Endothelial cell of umbilical vein (primary cell): ENCODE measurements at regions not wholly inside any gene's neighbourhood (a gene's known extent, or its start where the extent isn't known, plus 50 kb on each side); places are given as distances from the start of the nearest gene placed in this dataset.

Source experiments
- BruUV-seq: library from RNA; stranded (reverse); fragments of 400-500 nt; replicated peaks from 2 replicates; lab custom pipeline; 2021; lab: Mats Ljungman, UMichigan
- CTCF ChIA-PET: fragments of 300-600, 350-600 bp; sonication (Branson Sonifier 250); formaldehyde crosslinking; loops from one replicate; lab custom pipeline; 2021; ENCODE audit warnings: antibody characterized with exemption, inconsistent platforms; lab: Charles Lee
- POLR2A ChIA-PET: fragments of 300-600, 350-600 bp; sonication (Branson Sonifier 250); formaldehyde crosslinking; loops from one replicate; lab custom pipeline; 2021; ENCODE audit warnings: antibody characterized with exemption, inconsistent platforms; lab: Charles Lee
- DNase-seq: peaks from one replicate; pipeline ENCODE4 v3.0.0-alpha.2; 2011; ENCODE audit warnings: low read depth, low spot score
- FAIRE-seq: peaks from 2 replicates; lab custom pipeline; 2011; peaks lifted over from hg19 to GRCh38; lab: Jason Lieb, UNC
- H2AFZ ChIP-seq: 2 replicates; pipeline ENCODE4 v1.6.0; 2012; ENCODE audit warnings: low read depth, low read length, control low read depth, inconsistent platforms
- H3K27ac ChIP-seq: 2 replicates; pipeline ENCODE4 v1.5.1; 2011; ENCODE audit warnings: low read depth, mild to moderate bottlenecking, control low read depth, low read length, moderate library complexity; ENCODE audit not compliant: insufficient read depth
- H3K27me3 ChIP-seq, 2 experiments: 2 replicates each; pipeline versions ENCODE4 v1.6.0 to v1.6.1; 2011; ENCODE audit warnings: low read length in 2 of 2, mixed read lengths in 1 of 2; ENCODE audit not compliant: control insufficient read depth in 2 of 2, insufficient read depth in 2 of 2
- H3K36me3 ChIP-seq, 2 experiments: 2 replicates in 1 of 2; 3 replicates in 1 of 2; pipeline ENCODE4 v1.5.1; 2011; ENCODE audit warnings: low read length in 2 of 2, mild to moderate bottlenecking in 1 of 2, moderate library complexity in 1 of 2; ENCODE audit not compliant: control insufficient read depth in 2 of 2, insufficient read depth in 2 of 2; ENCODE audit errors: extremely low read depth in 1 of 2
- H3K4me1 ChIP-seq: 3 replicates; pipeline ENCODE4 v1.5.1; 2011; ENCODE audit warnings: mild to moderate bottlenecking, low read length; ENCODE audit not compliant: control insufficient read depth, insufficient read depth; ENCODE audit errors: extremely low read depth
- H3K4me2 ChIP-seq: 2 replicates; pipeline ENCODE4 v1.6.1; 2011; ENCODE audit warnings: low read length, control low read depth, mixed read lengths; ENCODE audit not compliant: insufficient read depth
- H3K4me3 ChIP-seq, 3 experiments: fragments of 200-600 bp in 1 of 3; sonication (generic), shearing (Covaris generic) in 1 of 3; replicated peaks in 1 of 3; 2 replicates each; pipeline ENCODE4 v1.5.1; 2011 to 2016; ENCODE audit warnings: control low read depth in 3 of 3, low read length in 3 of 3, mild to moderate bottlenecking in 2 of 3, inconsistent platforms in 1 of 3, low read depth in 1 of 3, moderate library complexity in 1 of 3; ENCODE audit not compliant: insufficient read depth in 1 of 3
- H3K79me2 ChIP-seq: 2 replicates; pipeline ENCODE4 v1.6.0; 2012; ENCODE audit warnings: low read length, inconsistent platforms; ENCODE audit not compliant: control insufficient read depth, insufficient read depth
- H3K9ac ChIP-seq: replicated peaks from 2 replicates; pipeline ENCODE3; 2011; ENCODE audit warnings: low read length, control low read depth; ENCODE audit not compliant: insufficient read depth; ENCODE audit errors: extremely low read depth
- H3K9me1 ChIP-seq: replicated peaks from 3 replicates; pipeline ENCODE4 v1.6.0; 2011; ENCODE audit warnings: mild to moderate bottlenecking, low read length; ENCODE audit not compliant: control insufficient read depth, insufficient read depth; ENCODE audit errors: extremely low read depth
- H3K9me3 ChIP-seq: replicated peaks from 2 replicates; pipeline ENCODE4 v1.5.1; 2012; ENCODE audit warnings: low read length, inconsistent platforms; ENCODE audit not compliant: control insufficient read depth, insufficient read depth
- H4K20me1 ChIP-seq: replicated peaks from 2 replicates; pipeline ENCODE3; 2011; ENCODE audit warnings: mild to moderate bottlenecking, low read length; ENCODE audit not compliant: control insufficient read depth, insufficient read depth; ENCODE audit errors: extremely low read depth
- EZH2 ChIP-seq: IDR thresholded peaks from 2 replicates; pipeline ENCODE4 v1.6.1; 2012; ENCODE audit warnings: borderline replicate concordance, low read depth, mild to moderate bottlenecking, moderate library complexity, low read length, inconsistent platforms; ENCODE audit not compliant: severe bottlenecking
- FOS ChIP-seq: IDR thresholded peaks from 2 replicates; pipeline ENCODE4 v1.6.1; 2011; ENCODE audit warnings: mild to moderate bottlenecking, low read length, moderate library complexity, borderline replicate concordance; ENCODE audit not compliant: insufficient read depth
- GATA2 ChIP-seq: IDR thresholded peaks from 2 replicates; pipeline ENCODE4 v1.7.0; 2011; ENCODE audit warnings: low read depth, mild to moderate bottlenecking, moderate library complexity, mixed read lengths, low read length; ENCODE audit not compliant: insufficient read length, insufficient read depth
- JUN ChIP-seq: IDR thresholded peaks from 2 replicates; pipeline ENCODE4 v1.6.1; 2011; ENCODE audit warnings: borderline replicate concordance, low read depth; ENCODE audit not compliant: insufficient read length, insufficient read depth
- MYC ChIP-seq: IDR thresholded peaks from one replicate; pipeline ENCODE4 v1.6.1; 2011; ENCODE audit warnings: mild to moderate bottlenecking, low read depth, low read length
- POLR2A ChIP-seq: IDR thresholded peaks from 2 replicates; pipeline ENCODE4 v1.6.1; 2012; ENCODE audit warnings: low read depth, mild to moderate bottlenecking, control low read depth, low read length
- POLR2AphosphoS5 ChIP-seq: IDR thresholded peaks from 2 replicates; pipeline ENCODE4 v1.6.1; 2012; ENCODE audit warnings: low read depth, mild to moderate bottlenecking, control low read depth, low read length, moderate library complexity; ENCODE audit not compliant: insufficient read depth
- dilution Hi-C: fragments of 300-500 bp; cut with MboI; formaldehyde crosslinking; loops from one replicate; pipeline ENCODE4 v1.15.0; 2019; ENCODE audit warnings: low sequenced_read_pairs; ENCODE audit not compliant: extremely low pct_ligation_motif_present
- intact Hi-C: fragments of 100-400 bp; cut with micrococcal nuclease; formaldehyde crosslinking; loops from one replicate; pipeline ENCODE4 v1.10.0; 2022
- TF ChIP-seq, protein P1 (sequence below), 2 donors: IDR thresholded peaks; 1 replicate in 1 of 2; 2 replicates in 1 of 2; pipeline ENCODE4 v1.5.1; 2011; ENCODE audit warnings: low read length in 2 of 2, mild to moderate bottlenecking in 2 of 2, moderate library complexity in 2 of 2, control low read depth in 1 of 2, inconsistent platforms in 1 of 2, low read depth in 1 of 2; ENCODE audit not compliant: insufficient read depth in 1 of 2; ENCODE audit errors: extremely low read depth in 1 of 2
- TF ChIP-seq, protein P2 (sequence below): IDR thresholded peaks from 2 replicates; pipeline ENCODE4 v1.6.1; 2011; ENCODE audit not compliant: insufficient read depth, insufficient read length

DNA sequence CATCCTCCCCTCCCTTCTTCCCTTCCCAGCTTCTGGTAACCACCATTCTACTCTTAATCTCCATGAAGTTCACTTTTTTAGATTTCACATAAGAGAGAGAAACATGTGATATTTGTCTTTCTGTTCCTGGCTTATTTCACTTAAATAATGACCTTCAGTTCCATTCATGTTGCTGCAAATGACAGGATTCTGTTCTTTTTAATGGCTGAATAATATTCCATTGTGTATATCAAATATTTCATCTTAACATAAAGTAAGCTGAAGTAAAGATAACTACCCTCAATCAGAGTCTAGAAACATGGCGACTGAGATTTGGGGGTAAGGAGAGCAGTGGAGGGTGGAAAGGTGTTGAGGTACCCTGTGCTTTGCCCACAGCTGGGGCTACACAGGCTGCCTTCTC is 68.9 kb downstream of the RHOU start:
- ChIA-PET POLR2A (no interaction called here), CTCF (no interaction called here)
- no peaks in the 10 kb centered on the region for H4K20me1 ChIP-seq
- no peaks in the 10 kb centered on the region for H3K4me1 ChIP-seq
- no peak for FAIRE-seq
- H3K79me2 ChIP-seq, result no peaks in the 10 kb centered on the region
- H3K9ac ChIP-seq, result no peak overlapping the region
- BruUV-seq, result no TSS peak
- H3K9me3 ChIP-seq, result no peaks in the 10 kb centered on the region
- no peak for TF ChIP-seq EZH2
- no peak overlapping the region for H2AFZ ChIP-seq
- no peaks in the 10 kb centered on the region for H3K36me3 ChIP-seq
- no peaks in the 10 kb centered on the region for H3K9me1 ChIP-seq
- dilution Hi-C loops (no loop called here), intact Hi-C loops (no loop called here)
- H3K27me3 ChIP-seq, result no peaks in the 10 kb centered on the region
- H3K4me2 ChIP-seq, result no peak overlapping the region
- DNase-seq, result no peak
- no peak overlapping the region for H3K4me3 ChIP-seq
- no peak overlapping the region for H3K27ac ChIP-seq

DNA sequence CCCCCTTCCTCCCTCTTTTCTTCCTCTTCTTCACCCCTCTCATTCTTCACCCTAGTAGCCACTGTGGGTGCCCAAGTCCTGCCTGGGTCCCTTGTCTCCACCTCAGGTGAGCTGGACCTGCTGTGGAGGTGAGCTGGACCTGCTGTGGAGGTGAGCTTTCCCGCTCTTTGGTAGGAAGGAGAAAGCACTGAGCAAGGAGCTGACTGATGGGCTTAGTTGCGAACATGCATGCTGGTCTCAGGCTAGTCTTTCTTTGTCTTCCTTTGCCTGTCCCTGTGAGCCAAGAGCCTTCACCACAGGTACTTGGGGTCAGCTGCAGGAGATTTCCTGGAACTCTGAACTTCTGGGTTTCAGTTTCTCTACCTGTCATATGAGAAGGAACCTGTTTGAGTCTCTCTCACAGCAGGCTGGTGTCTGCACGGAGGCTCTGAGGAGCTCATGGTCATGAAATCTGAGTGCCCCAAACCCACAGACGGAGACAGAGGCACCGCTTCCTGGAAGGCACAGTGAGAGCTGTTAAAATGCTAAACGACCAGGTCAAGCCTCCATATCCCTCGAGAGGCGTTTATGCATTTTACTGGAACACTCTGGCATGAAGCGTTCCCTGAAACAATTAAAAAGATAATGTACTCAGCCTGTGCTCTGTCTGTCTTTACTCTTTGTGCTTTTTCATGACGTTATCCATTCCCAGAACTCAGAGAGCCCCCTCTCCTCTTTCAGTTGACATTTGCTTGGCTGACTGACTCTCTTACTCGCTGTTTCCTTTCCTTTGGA is 69.5 kb downstream of the RHOU start:
- FAIRE-seq (no peak), DNase-seq (no peak)
- no TSS peak for BruUV-seq
- Histone ChIP-seq H3K4me1 (no peaks in the 10 kb centered on the region), H3K27ac (no peak overlapping the region), H4K20me1 (no peaks in the 10 kb centered on the region), H3K36me3 (no peaks in the 10 kb centered on the region), H3K27me3 (no peaks in the 10 kb centered on the region), H3K9ac (no peak overlapping the region), H3K79me2 (no peaks in the 10 kb centered on the region), H3K4me2 (no peak overlapping the region), H2AFZ (no peak overlapping the region), H3K4me3 (no peak overlapping the region), H3K9me1 (no peaks in the 10 kb centered on the region), H3K9me3 (no peaks in the 10 kb centered on the region)
- ChIA-PET CTCF (no interaction called here), POLR2A (no interaction called here)
- TF ChIP-seq EZH2 (no peak), GATA2 (no peak), JUN (no peak), MYC (no peak), POLR2A (no peak), FOS (no peak), POLR2AphosphoS5 (no peak)
- TF ChIP-seq, protein P1, sequence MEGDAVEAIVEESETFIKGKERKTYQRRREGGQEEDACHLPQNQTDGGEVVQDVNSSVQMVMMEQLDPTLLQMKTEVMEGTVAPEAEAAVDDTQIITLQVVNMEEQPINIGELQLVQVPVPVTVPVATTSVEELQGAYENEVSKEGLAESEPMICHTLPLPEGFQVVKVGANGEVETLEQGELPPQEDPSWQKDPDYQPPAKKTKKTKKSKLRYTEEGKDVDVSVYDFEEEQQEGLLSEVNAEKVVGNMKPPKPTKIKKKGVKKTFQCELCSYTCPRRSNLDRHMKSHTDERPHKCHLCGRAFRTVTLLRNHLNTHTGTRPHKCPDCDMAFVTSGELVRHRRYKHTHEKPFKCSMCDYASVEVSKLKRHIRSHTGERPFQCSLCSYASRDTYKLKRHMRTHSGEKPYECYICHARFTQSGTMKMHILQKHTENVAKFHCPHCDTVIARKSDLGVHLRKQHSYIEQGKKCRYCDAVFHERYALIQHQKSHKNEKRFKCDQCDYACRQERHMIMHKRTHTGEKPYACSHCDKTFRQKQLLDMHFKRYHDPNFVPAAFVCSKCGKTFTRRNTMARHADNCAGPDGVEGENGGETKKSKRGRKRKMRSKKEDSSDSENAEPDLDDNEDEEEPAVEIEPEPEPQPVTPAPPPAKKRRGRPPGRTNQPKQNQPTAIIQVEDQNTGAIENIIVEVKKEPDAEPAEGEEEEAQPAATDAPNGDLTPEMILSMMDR (IDR thresholded peaks at IDR 0.05; ENCODE audit: extremely low read depth in 1 of 2, insufficient read depth in 1 of 2, low read depth in 1 of 2, low read length in 2 of 2), result no peak
- TF ChIP-seq, protein P2, sequence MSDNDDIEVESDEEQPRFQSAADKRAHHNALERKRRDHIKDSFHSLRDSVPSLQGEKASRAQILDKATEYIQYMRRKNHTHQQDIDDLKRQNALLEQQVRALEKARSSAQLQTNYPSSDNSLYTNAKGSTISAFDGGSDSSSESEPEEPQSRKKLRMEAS, result no peak
- dilution Hi-C loops, result no loop called here
- intact Hi-C loops, result no loop called here
